ENCODE measurements at regions not wholly inside any gene's neighbourhood (a gene's known extent, or its start where the extent isn't known, plus 50 kb on each side); places are given as distances from the start of the nearest gene placed in this dataset.

DNA sequence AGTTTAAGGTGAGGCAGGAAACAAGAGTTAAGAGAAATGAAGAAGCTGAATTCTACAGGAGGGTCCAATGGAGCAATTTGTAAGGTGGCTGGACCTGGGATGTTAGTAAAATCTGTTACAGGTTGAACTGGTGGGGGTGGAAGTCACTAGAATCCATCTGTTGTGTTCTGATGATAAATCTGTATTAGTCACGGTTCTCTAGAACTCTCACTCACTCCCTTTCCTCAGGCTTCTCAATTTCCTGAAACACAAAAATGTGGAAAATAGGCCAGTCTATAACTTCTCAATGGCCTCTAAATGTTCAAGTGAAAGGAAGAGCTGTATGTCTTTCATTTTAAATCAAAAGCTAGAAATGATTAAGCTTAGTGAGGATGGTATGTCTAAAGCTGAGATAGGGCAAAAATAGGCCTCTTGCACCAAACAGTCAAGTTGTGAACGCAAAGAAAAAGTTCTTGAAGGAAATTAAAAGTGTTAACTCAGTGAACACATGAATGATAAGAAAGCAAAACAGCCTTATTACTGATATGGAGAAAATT is 180.2 kb upstream of the CBLB start:
- no peak overlapping the region for H3K4me3 ChIP-seq (ENCODE audit: low read depth, low read length)
- TF ChIP-seq, protein P1, sequence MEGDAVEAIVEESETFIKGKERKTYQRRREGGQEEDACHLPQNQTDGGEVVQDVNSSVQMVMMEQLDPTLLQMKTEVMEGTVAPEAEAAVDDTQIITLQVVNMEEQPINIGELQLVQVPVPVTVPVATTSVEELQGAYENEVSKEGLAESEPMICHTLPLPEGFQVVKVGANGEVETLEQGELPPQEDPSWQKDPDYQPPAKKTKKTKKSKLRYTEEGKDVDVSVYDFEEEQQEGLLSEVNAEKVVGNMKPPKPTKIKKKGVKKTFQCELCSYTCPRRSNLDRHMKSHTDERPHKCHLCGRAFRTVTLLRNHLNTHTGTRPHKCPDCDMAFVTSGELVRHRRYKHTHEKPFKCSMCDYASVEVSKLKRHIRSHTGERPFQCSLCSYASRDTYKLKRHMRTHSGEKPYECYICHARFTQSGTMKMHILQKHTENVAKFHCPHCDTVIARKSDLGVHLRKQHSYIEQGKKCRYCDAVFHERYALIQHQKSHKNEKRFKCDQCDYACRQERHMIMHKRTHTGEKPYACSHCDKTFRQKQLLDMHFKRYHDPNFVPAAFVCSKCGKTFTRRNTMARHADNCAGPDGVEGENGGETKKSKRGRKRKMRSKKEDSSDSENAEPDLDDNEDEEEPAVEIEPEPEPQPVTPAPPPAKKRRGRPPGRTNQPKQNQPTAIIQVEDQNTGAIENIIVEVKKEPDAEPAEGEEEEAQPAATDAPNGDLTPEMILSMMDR (IDR thresholded peaks at IDR 0.05; ENCODE audit: borderline replicate concordance, insufficient read depth, low read depth, low read length): no peak

DNA sequence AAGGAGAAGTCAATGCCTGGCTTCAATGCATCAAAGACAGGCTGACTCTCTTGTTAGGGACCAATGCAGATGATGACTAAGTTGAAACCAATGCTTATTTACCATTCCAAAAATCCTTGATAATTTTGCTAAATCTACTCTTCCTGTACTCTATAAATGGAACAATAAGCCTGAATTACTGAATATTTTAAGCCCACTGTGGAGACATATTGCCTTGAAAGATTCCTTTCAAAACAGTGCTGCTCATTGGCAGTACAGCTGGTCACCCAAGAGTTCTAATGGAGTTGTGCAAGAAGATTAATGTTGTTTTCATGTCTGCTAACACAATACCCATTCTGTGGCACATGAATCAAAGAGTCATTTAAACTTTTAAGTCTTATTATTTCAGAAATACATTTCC is 181.0 kb upstream of the CBLB start:
- no peak overlapping the region for H3K4me3 ChIP-seq (ENCODE audit: low read depth, low read length)
- TF ChIP-seq, protein P1 (IDR thresholded peaks at IDR 0.05; ENCODE audit: borderline replicate concordance, insufficient read depth, low read depth, low read length): no peak

DNA sequence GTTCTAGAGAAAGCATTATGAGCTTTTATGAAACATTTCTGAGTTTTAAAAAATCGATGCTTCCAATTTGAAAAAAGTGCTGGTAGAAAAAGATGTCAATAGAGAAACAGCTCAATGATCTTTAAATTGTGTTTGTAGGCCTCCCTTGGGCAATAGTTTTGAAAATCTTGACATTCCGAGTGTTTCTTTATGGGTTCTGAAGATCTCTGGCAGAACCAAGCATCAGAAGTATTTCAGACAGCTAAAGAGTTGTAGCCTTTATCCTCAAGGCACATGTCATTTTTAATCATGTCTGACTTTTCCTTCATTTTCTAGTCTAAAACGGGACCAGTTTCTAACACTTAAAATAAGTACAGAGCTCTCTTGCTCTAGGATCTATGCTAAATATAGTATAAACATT is 188.1 kb upstream of the CBLB start:
- no peak overlapping the region for H3K4me3 ChIP-seq (ENCODE audit: low read depth, low read length)
- TF ChIP-seq, protein P1 (IDR thresholded peaks at IDR 0.05; ENCODE audit: borderline replicate concordance, insufficient read depth, low read depth, low read length): no peak

DNA sequence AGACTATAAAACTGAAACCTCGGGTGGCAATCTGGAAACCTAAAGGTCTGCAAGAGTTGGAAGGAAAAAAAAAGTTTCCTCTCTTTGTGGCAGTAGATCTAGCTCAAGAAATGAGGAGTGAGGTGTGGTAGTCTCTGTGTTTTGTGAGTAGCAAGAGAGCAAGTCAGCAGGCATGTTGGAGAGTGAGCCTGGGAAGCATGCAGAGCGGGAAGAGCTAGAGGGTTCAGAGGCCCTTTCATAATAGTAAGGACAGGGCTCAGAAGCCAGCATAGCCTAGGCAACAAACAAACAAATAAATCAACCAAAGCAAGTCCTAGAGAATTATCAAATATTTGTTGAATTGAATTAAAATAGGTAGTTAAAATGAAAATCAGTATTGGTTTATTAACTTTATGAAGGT is 189.7 kb upstream of the CBLB start:
- TF ChIP-seq, protein P1 (IDR thresholded peaks at IDR 0.05; ENCODE audit: borderline replicate concordance, insufficient read depth, low read depth, low read length): no peak

DNA sequence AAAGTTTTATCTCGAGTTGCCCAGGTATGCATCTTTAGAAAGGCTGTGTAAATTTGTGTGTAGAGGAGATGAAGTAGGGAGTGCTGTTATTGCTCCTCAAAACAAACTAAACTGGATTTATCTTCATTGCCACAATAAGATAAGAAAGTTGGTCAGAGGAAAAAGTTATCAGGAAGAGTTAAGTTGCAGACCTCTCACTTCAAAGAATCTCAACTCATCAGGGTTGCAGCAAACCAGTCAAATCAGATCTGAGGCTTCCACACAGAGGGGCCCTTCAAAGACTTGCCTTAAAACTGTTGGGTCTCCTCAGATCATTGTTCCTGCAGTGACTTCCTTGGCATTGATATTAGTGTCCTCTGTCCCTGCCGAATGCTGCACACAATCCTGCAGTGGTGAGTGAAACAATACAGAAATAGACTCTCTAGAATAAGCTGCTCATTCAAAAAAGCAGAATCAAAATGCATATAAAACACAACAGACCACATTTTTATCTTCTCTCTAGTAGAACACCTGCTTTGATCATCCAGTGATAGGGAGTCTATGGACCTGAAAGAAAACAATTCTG is 191.2 kb upstream of the CBLB start:
- TF ChIP-seq, protein P1 (IDR thresholded peaks at IDR 0.05; ENCODE audit: borderline replicate concordance, insufficient read depth, low read depth, low read length): no peak
- H3K4me3 ChIP-seq (ENCODE audit: low read depth, low read length): no peak overlapping the region

More for the DNA sequence above, 189.7 kb upstream of the CBLB start:
- no peak overlapping the region for H3K4me3 ChIP-seq (ENCODE audit: low read depth, low read length)

DNA sequence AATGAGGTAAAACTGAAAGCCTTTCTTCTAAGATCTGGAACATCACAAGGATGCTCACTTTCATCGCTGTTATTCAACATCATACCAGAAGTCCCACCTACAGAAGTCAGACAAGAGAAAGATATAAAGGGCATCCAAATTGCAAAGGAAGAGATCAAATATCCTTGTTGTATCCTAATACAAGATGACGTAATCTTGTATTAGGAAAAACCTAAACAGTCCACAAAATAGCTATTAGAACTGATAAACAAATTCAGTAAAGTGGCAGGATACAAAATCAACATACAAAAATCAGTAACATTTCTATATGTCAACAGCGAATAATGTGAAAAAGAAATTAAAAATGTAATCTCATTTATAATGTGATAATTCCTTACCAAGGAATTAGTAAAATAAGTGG is 195.1 kb upstream of the CBLB start:
- TF ChIP-seq, protein P1 (IDR thresholded peaks at IDR 0.05; ENCODE audit: borderline replicate concordance, insufficient read depth, low read depth, low read length): no peak
- no peak overlapping the region for H3K4me3 ChIP-seq (ENCODE audit: low read depth, low read length)

DNA sequence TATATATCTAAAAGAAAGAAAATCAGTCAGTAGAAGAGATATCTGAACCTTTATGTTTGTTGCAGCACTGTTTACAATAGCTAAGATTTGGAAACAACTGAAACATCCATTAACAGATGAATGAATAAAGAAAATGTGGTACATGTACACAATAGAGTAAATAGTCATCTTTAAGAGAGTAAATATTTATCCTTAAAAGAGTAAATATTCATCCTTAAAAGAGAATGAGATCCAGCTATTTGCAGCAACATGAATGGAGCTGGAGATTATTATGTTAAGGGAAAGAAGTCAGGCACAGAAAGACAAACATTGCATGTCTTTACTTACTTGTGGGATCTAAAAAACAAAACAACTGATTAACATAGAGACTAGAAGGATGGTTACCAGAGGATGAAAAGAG is 197.0 kb upstream of the CBLB start:
- H3K4me3 ChIP-seq (ENCODE audit: low read depth, low read length): no peak overlapping the region
- TF ChIP-seq, protein P1 (IDR thresholded peaks at IDR 0.05; ENCODE audit: borderline replicate concordance, insufficient read depth, low read depth, low read length): no peak
